Neural cell (in vitro differentiated cells): ENCODE measurements at regions not wholly inside any gene's neighbourhood (a gene's known extent, or its start where the extent isn't known, plus 50 kb on each side); places are given as distances from the start of the nearest gene placed in this dataset.

Source experiments
- H2AFZ ChIP-seq: fragments of 200-600, 300-800 bp; sonication (generic), shearing (Covaris generic); 2 replicates; pipeline ENCODE4 v1.6.0; 2014; ENCODE audit warnings: low read depth, mild to moderate bottlenecking, antibody characterized with exemption, low read length, moderate library complexity
- H3F3A ChIP-seq: fragments of 200-600 bp; shearing (Covaris generic); 2 replicates; pipeline ENCODE4 v1.6.1; 2016; ENCODE audit warnings: mild to moderate bottlenecking, moderate library complexity, mixed read lengths, antibody characterized with exemption, low read length; ENCODE audit not compliant: insufficient read depth, poor library complexity, severe bottlenecking
- H3K27ac ChIP-seq: fragments of 200-600, 300-800 bp; sonication (generic), shearing (Covaris generic); 2 replicates; pipeline ENCODE4 v1.5.1; 2014; ENCODE audit warnings: mild to moderate bottlenecking, low read length, moderate library complexity
- H3K27me3 ChIP-seq: fragments of 300-800, 200-600 bp; sonication (generic), shearing (Covaris generic); 2 replicates; pipeline ENCODE4 v1.6.0; 2014; ENCODE audit warnings: mild to moderate bottlenecking, low read depth, low read length, moderate library complexity; ENCODE audit not compliant: insufficient read depth
- H3K36me3 ChIP-seq: fragments of 300-800, 200-600 bp; sonication (generic), shearing (Covaris generic); 2 replicates; pipeline ENCODE4 v1.5.1; 2014; ENCODE audit warnings: mild to moderate bottlenecking, antibody characterized with exemption, low read length, moderate library complexity; ENCODE audit not compliant: insufficient read depth
- H3K4me2 ChIP-seq: fragments of 300-800, 200-600 bp; sonication (generic), shearing (Covaris generic); 2 replicates; pipeline ENCODE4 v1.6.0; 2014; ENCODE audit warnings: mild to moderate bottlenecking, low read length
- H3K4me3 ChIP-seq: fragments of 300-800, 200-600 bp; sonication (generic), shearing (Covaris generic); 2 replicates; pipeline ENCODE4 v1.5.1; 2014; ENCODE audit warnings: mild to moderate bottlenecking, low read length, moderate library complexity
- H3K79me2 ChIP-seq: fragments of 200-600 bp; shearing (Covaris generic); replicated peaks from 2 replicates; pipeline ENCODE4 v1.6.0; 2014; ENCODE audit warnings: mild to moderate bottlenecking, low read length, moderate library complexity; ENCODE audit not compliant: insufficient read depth
- H3K9ac ChIP-seq: fragments of 300-800, 200-600 bp; sonication (generic), shearing (Covaris generic); 2 replicates; pipeline ENCODE4 v1.6.1; 2016; ENCODE audit warnings: mild to moderate bottlenecking, low read length, mixed read lengths
- H3K9me2 ChIP-seq: fragments of 200-600 bp; shearing (Covaris generic); 2 replicates; pipeline ENCODE4 v1.6.1; 2016; ENCODE audit warnings: mild to moderate bottlenecking, low read length, mixed read lengths; ENCODE audit not compliant: insufficient read depth
- H3K9me3 ChIP-seq: fragments of 200-600, 300-800 bp; sonication (generic), shearing (Covaris generic); 2 replicates; pipeline ENCODE4 v1.6.1; 2016; ENCODE audit warnings: mild to moderate bottlenecking, mixed run types, low read length, moderate library complexity, mixed read lengths
- H4K20me1 ChIP-seq: fragments of 200-600 bp; shearing (Covaris generic); 2 replicates; pipeline ENCODE4 v1.6.1; 2016; ENCODE audit warnings: mild to moderate bottlenecking, mixed run types; ENCODE audit not compliant: insufficient read depth
- CTCF ChIP-seq: fragments of 450-650 bp; IDR thresholded peaks from 2 replicates; pipeline ENCODE4 v1.5.1; 2014; ENCODE audit warnings: antibody characterized with exemption, mild to moderate bottlenecking, moderate library complexity; ENCODE audit not compliant: poor library complexity, severe bottlenecking
- EP300 ChIP-seq: fragments of 450-650 bp; conservative IDR thresholded peaks from 2 replicates; pipeline ENCODE4 v1.6.1; 2014; ENCODE audit warnings: antibody characterized with exemption, mild to moderate bottlenecking, moderate library complexity; ENCODE audit not compliant: poor library complexity, severe bottlenecking
- EZH2 ChIP-seq: fragments of 200-600, 300-800 bp; shearing (Covaris generic), sonication (generic); IDR thresholded peaks from 2 replicates; pipeline ENCODE4 v1.6.1; 2014; ENCODE audit warnings: antibody characterized with exemption, low read length, borderline replicate concordance, mild to moderate bottlenecking; ENCODE audit not compliant: insufficient read depth, poor library complexity, severe bottlenecking
- MXI1 ChIP-seq: fragments of 450-650 bp; conservative IDR thresholded peaks from 2 replicates; pipeline ENCODE4 v1.6.1; 2014; ENCODE audit warnings: antibody characterized with exemption, mild to moderate bottlenecking; ENCODE audit not compliant: poor library complexity, severe bottlenecking
- POLR2AphosphoS5 ChIP-seq: IDR thresholded peaks from 2 replicates; pipeline ENCODE4 v1.6.1; 2012
- RAD21 ChIP-seq: fragments of 450-650 bp; conservative IDR thresholded peaks from 2 replicates; pipeline ENCODE4 v1.6.1; 2014; ENCODE audit warnings: antibody characterized with exemption, mild to moderate bottlenecking, moderate library complexity
- SMC3 ChIP-seq: fragments of 450-650 bp; conservative IDR thresholded peaks from 2 replicates; pipeline ENCODE4 v1.6.1; 2014; ENCODE audit warnings: antibody characterized with exemption, mild to moderate bottlenecking, moderate library complexity; ENCODE audit not compliant: poor library complexity
- TAF1 ChIP-seq: IDR thresholded peaks from 2 replicates; pipeline ENCODE4 v1.6.1; 2012; ENCODE audit warnings: low read depth
- TF ChIP-seq, protein P1 (sequence below): IDR thresholded peaks from 2 replicates; pipeline ENCODE4 v1.6.1; 2012; ENCODE audit warnings: borderline replicate concordance

GRCh38 chr13:61765940-61766666, 350.5 kb upstream of the PCDH20 start:
- no peak overlapping the region for H3K4me3 ChIP-seq
- no peaks in the 10 kb centered on the region for H3K79me2 ChIP-seq
- H3K4me2 ChIP-seq, result no peak overlapping the region
- no peak overlapping the region for H3K27ac ChIP-seq
- H3K27me3 ChIP-seq, result no peaks in the 10 kb centered on the region
- no peaks in the 10 kb centered on the region for H4K20me1 ChIP-seq
- no peak overlapping the region for H3K9ac ChIP-seq
- no peaks in the 10 kb centered on the region for H3K9me2 ChIP-seq
- TF ChIP-seq EZH2 (no peak), RAD21 (no peak), POLR2AphosphoS5 (no peak), TAF1 (no peak), MXI1 (no peak), CTCF (no peak), SMC3 (no peak), EP300 (no peak)
- TF ChIP-seq, protein P1, sequence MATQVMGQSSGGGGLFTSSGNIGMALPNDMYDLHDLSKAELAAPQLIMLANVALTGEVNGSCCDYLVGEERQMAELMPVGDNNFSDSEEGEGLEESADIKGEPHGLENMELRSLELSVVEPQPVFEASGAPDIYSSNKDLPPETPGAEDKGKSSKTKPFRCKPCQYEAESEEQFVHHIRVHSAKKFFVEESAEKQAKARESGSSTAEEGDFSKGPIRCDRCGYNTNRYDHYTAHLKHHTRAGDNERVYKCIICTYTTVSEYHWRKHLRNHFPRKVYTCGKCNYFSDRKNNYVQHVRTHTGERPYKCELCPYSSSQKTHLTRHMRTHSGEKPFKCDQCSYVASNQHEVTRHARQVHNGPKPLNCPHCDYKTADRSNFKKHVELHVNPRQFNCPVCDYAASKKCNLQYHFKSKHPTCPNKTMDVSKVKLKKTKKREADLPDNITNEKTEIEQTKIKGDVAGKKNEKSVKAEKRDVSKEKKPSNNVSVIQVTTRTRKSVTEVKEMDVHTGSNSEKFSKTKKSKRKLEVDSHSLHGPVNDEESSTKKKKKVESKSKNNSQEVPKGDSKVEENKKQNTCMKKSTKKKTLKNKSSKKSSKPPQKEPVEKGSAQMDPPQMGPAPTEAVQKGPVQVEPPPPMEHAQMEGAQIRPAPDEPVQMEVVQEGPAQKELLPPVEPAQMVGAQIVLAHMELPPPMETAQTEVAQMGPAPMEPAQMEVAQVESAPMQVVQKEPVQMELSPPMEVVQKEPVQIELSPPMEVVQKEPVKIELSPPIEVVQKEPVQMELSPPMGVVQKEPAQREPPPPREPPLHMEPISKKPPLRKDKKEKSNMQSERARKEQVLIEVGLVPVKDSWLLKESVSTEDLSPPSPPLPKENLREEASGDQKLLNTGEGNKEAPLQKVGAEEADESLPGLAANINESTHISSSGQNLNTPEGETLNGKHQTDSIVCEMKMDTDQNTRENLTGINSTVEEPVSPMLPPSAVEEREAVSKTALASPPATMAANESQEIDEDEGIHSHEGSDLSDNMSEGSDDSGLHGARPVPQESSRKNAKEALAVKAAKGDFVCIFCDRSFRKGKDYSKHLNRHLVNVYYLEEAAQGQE, result no peak
- H3K36me3 ChIP-seq, result no peaks in the 10 kb centered on the region
- H3F3A ChIP-seq, result no peaks in the 10 kb centered on the region
- H2AFZ ChIP-seq, result no peak overlapping the region
- H3K9me3 ChIP-seq, result no peaks in the 10 kb centered on the region

- Histone ChIP-seq H3K9me3 (no peaks in the 10 kb centered on the region), H4K20me1 (no peaks in the 10 kb centered on the region), H3K27ac (no peak overlapping the region), H3F3A (no peaks in the 10 kb centered on the region), H2AFZ (no peak overlapping the region), H3K9ac (no peak overlapping the region), H3K79me2 (no peaks in the 10 kb centered on the region), H3K9me2 (no peaks in the 10 kb centered on the region), H3K36me3 (no peaks in the 10 kb centered on the region), H3K27me3 (no peaks in the 10 kb centered on the region), H3K4me3 (no peak overlapping the region), H3K4me2 (no peak overlapping the region)
- TF ChIP-seq EP300 (no peak), TAF1 (no peak), MXI1 (no peak), RAD21 (no peak), EZH2 (no peak), SMC3 (no peak)
- TF ChIP-seq, protein P1, result no peak
These were observed 349.6 kb upstream of the PCDH20 start for GRCh38 chr13:61765181-61765742.
